Activated B cell treated with CpG ODN at 0.5 μM for 24 hours (primary cell): ENCODE measurements at regions not wholly inside any gene's neighbourhood (a gene's known extent, or its start where the extent isn't known, plus 50 kb on each side); places are given as distances from the start of the nearest gene placed in this dataset.

Experiments used
- ATAC-seq: fragments of 200-7000 bp; cut with Tn5 transposase; one replicate; pipeline ENCODE4 v1.10.0; 2021; ENCODE audit warnings: low read depth, mild to moderate bottlenecking, moderate library complexity
- CTCF ChIA-PET: fragments of 350-600 bp; sonication (Branson Sonifier 250); formaldehyde crosslinking; loops from one replicate; lab custom pipeline; 2021; ENCODE audit warnings: antibody characterized with exemption; lab: Charles Lee
- POLR2A ChIA-PET: fragments of 350-600 bp; sonication (Branson Sonifier 250); formaldehyde crosslinking; loops from one replicate; lab custom pipeline; 2021; ENCODE audit warnings: antibody characterized with exemption; lab: Charles Lee
- DNase-seq: peaks from one replicate; pipeline ENCODE4 v3.0.0; 2022
- H3K27ac Mint-ChIP-seq: one replicate; pipeline ENCODE4 v1.8.0; 2020; ENCODE audit warnings: mixed read lengths
- H3K27me3 Mint-ChIP-seq: one replicate; pipeline ENCODE4 v1.8.0; 2021; ENCODE audit warnings: mixed read lengths
- H3K36me3 Mint-ChIP-seq: one replicate; pipeline ENCODE4 v1.8.0; 2021; ENCODE audit warnings: low read depth, mixed read lengths
- H3K4me1 Mint-ChIP-seq: one replicate; pipeline ENCODE4 v1.8.0; 2021; ENCODE audit warnings: mixed read lengths
- H3K4me3 Mint-ChIP-seq: one replicate; pipeline ENCODE4 v1.8.0; 2020; ENCODE audit warnings: mild to moderate bottlenecking, mixed read lengths
- H3K9me3 Mint-ChIP-seq: one replicate; pipeline ENCODE4 v1.8.0; 2020; ENCODE audit warnings: mixed read lengths
- CTCF ChIP-seq: fragments of 200-600 bp; IDR thresholded peaks from one replicate; pipeline ENCODE4 v1.8.0; 2022; ENCODE audit warnings: antibody characterized with exemption, mild to moderate bottlenecking
- intact Hi-C: fragments of 100-400 bp; cut with micrococcal nuclease; formaldehyde crosslinking; loops from one replicate; pipeline ENCODE4 v1.15.1; 2024

- H3K4me3 Mint-ChIP-seq, result no peak overlapping the region
- ATAC-seq (no peak), DNase-seq (no peak)
- peaks cover 9% of the 10 kb centered on the region for H3K27me3 Mint-ChIP-seq
- no peaks in the 10 kb centered on the region for H3K36me3 Mint-ChIP-seq
- TF ChIP-seq CTCF, result no peak
- CTCF ChIA-PET, result no interaction called here
- no peak overlapping the region for H3K27ac Mint-ChIP-seq
- H3K9me3 Mint-ChIP-seq, result no peaks in the 10 kb centered on the region
- POLR2A ChIA-PET, result no interaction called here
- intact Hi-C loops, result no loop called here
- H3K4me1 Mint-ChIP-seq, result no peaks in the 10 kb centered on the region
These were observed 562.1 kb upstream of the FANCL start for GRCh38 chr2:58803192-58803591.

DNA sequence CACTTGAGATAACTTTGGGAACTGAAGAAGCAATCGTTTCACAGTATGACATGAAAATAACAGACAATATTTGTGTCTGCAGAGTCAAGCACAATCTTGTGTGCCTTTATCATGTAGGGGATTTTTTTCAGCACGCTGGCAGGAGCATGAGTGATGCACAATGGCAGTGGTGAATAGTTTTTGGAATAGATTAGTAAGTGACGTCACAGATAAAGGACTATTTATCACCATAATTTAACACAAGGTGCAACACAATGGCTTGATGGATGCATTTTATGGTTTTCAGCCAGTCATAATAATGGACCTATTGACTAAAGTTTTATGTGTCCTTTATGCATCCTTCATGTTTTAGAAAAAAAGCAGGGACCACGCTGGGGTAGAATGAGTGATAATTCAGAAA, 559.8 kb upstream of the FANCL start:
- TF ChIP-seq CTCF, result no peak
- Mint-ChIP-seq H3K9me3 (no peaks in the 10 kb centered on the region), H3K36me3 (no peaks in the 10 kb centered on the region), H3K4me1 (no peaks in the 10 kb centered on the region), H3K4me3 (no peak overlapping the region), H3K27ac (no peak overlapping the region), H3K27me3 (peaks cover 9% of the 10 kb centered on the region)
- CTCF ChIA-PET, result no interaction called here
- POLR2A ChIA-PET, result no interaction called here
- intact Hi-C loops, result no loop called here
- ATAC-seq (no peak), DNase-seq (no peak)

GRCh38 chr2:58798676-58799208, 557.6 kb upstream of the FANCL start:
- CTCF ChIA-PET, result no interaction called here
- no peak for ATAC-seq
- Mint-ChIP-seq H3K4me3 (no peak overlapping the region), H3K9me3 (no peaks in the 10 kb centered on the region), H3K27me3 (peaks cover 9% of the 10 kb centered on the region), H3K27ac (no peak overlapping the region), H3K4me1 (no peaks in the 10 kb centered on the region), H3K36me3 (no peaks in the 10 kb centered on the region)
- intact Hi-C loops, result no loop called here
- POLR2A ChIA-PET, result no interaction called here
- no peak for TF ChIP-seq CTCF
- no peak for DNase-seq

DNA sequence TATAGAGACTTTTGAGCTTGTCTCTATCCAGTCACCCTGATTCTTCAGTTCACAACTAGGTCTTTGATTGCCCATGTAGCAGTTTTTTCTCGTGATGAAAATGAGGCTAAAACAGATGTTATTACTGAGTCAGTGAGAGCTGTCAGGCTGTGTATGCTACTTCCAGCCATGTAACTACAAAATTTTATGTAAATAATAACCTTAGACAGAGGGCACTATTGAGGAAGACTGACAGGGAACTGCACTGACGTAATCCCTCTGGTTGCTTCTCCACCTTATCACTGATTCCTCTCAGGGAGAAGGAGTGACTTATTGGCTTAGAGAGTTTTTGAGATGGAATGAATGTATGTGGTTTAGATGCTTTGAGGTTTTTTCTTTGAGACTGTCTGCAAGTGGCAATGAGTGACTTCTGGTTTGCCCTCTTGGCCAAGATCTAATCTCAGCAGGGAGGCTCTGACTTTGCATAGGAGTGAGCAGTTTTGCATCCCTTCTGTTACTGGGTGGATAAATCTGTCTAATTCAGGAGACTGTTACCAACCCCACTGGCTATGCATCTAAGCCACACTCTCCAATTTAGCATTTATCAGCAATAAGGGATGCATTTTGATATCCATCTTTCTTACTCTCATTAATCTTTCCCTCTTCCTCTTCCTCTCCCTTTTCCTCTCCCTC, 555.2 kb upstream of the FANCL start:
- H3K36me3 Mint-ChIP-seq, result no peaks in the 10 kb centered on the region
- intact Hi-C loops, result no loop called here
- POLR2A ChIA-PET, result no interaction called here
- CTCF ChIA-PET, result interaction anchor here (0.6 kb wide), 1 partner anchor 53 kb away, joined by 3 read pairs; no protein-coding TSS in a partner anchor
- ATAC-seq, result no peak
- no peak overlapping the region for H3K27ac Mint-ChIP-seq
- H3K4me3 Mint-ChIP-seq, result no peak overlapping the region
- no peak for DNase-seq
- no peaks in the 10 kb centered on the region for H3K4me1 Mint-ChIP-seq
- peaks cover 9% of the 10 kb centered on the region for H3K27me3 Mint-ChIP-seq
- TF ChIP-seq CTCF, result no peak
- H3K9me3 Mint-ChIP-seq, result no peaks in the 10 kb centered on the region

DNA sequence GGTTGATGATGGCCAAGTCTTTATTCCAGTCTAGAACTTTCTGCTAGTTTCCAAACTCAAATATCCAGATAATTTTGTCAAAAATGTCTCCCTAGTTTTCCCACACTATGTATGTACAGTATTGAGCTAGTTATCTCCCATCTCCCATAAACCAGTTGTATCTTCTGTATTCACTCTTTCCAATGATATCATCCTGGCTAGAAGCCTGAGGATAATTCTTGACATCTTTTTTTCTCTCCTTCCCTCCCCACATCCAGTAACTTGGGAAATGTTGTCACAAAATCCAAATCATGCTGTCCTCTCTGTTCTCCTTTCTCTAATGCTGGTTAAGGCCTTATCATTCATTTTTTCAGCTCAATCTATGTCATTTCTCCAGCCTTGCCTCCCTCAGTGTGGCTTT, 553.8 kb upstream of the FANCL start:
- POLR2A ChIA-PET, result no interaction called here
- Mint-ChIP-seq H3K4me1 (no peaks in the 10 kb centered on the region), H3K9me3 (no peaks in the 10 kb centered on the region), H3K27ac (no peak overlapping the region), H3K27me3 (peaks cover 8% of the 10 kb centered on the region), H3K36me3 (no peaks in the 10 kb centered on the region), H3K4me3 (no peak overlapping the region)
- ATAC-seq, result no peak
- intact Hi-C loops, result no loop called here
- TF ChIP-seq CTCF, result no peak
- CTCF ChIA-PET, result no interaction called here
- no peak for DNase-seq
